ENCODE measurements at regions not wholly inside any gene's neighbourhood (a gene's known extent, or its start where the extent isn't known, plus 50 kb on each side); places are given as distances from the start of the nearest gene placed in this dataset.

DNA sequence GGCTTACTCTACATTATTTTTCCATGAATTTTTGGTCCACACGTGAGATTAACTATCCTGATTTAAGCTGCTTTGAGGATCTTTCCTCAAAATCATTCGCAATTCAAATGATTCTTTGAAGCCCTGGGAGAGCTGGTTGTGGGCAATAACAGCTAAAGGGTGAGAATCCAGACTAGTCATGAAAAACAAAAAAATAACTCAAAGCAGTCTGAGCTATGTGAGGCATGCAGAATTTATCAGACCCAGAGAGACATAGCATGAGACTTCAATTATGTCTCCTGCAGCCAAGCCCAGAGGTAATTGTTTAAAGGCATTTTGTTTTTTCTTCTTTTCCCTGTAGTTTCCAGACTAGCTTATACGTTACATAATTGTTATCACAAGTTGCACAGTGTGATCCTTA lies 517.3 kb upstream of the PTCHD4 start:
- ATAC-seq (ENCODE audit: low FRiP score) (no peak), DNase-seq (ENCODE audit: low spot score) (no peak)
- TF ChIP-seq, protein P1, sequence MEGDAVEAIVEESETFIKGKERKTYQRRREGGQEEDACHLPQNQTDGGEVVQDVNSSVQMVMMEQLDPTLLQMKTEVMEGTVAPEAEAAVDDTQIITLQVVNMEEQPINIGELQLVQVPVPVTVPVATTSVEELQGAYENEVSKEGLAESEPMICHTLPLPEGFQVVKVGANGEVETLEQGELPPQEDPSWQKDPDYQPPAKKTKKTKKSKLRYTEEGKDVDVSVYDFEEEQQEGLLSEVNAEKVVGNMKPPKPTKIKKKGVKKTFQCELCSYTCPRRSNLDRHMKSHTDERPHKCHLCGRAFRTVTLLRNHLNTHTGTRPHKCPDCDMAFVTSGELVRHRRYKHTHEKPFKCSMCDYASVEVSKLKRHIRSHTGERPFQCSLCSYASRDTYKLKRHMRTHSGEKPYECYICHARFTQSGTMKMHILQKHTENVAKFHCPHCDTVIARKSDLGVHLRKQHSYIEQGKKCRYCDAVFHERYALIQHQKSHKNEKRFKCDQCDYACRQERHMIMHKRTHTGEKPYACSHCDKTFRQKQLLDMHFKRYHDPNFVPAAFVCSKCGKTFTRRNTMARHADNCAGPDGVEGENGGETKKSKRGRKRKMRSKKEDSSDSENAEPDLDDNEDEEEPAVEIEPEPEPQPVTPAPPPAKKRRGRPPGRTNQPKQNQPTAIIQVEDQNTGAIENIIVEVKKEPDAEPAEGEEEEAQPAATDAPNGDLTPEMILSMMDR (IDR thresholded peaks at IDR 0.05) = no peak

DNA sequence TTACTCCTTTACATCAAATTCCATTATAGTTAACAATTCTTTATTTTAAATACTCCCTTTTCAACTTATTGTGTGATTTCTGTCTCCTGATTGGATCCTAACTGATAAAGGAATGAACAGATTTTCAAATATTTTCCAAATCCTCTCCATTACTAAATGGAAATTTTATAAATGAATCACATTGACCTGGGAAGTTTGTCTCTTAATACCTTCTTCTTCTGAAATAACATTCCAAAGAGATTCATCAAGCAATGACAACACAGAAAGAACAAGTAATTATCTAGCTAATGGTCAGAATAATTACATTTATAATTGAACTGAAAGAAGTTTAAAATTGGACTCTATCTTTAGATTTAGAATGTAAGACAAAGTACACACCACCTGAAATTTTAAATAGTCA lies 515.4 kb upstream of the PTCHD4 start:
- DNase-seq (ENCODE audit: low spot score) (no peak), ATAC-seq (ENCODE audit: low FRiP score) (no peak)
- TF ChIP-seq, protein P1 (IDR thresholded peaks at IDR 0.05) = no peak

DNA sequence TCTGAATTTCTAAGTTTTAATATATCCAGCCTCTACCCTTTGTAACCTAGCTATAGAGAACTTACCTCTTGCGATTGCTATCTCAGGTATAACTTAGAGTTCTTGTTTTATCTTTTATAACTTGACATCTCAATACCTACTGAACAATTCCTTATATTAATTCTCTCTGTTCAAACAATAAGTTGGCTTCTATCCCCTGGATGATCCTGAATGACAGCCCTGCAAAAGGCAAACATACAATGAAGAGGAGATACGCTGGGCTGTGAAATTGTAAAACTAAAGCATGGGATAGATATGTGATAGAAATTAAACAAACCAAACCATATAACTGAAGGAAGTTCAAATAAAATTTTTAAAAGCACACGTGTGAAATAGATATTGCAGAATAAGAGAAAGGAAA lies 513.6 kb upstream of the PTCHD4 start:
- no peak for ATAC-seq (ENCODE audit: low FRiP score)
- TF ChIP-seq, protein P1 (IDR thresholded peaks at IDR 0.05) = no peak
- no peak for DNase-seq (ENCODE audit: low spot score)

DNA sequence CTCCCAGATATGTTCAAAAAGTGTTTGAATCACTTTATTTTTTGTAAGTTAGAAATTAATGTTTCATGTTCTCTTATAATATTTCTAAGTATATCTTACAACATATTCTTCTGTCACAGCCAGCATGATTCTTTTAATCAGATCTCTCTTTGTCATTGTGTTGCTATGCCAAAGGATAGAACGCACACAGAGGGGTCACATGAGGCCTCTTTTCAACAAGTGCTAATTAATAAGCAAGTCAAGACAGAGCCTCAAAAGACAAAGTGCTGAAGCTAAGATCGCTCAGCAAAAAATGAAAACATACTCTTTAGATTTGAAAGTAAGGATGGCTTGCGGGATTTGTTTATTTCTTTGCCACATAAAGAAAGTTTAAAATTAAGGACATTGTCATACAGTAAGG lies 508.8 kb upstream of the PTCHD4 start:
- no peak for DNase-seq (ENCODE audit: low spot score)
- no peak for ATAC-seq (ENCODE audit: low FRiP score)
- TF ChIP-seq, protein P1 (IDR thresholded peaks at IDR 0.05) = no peak

DNA sequence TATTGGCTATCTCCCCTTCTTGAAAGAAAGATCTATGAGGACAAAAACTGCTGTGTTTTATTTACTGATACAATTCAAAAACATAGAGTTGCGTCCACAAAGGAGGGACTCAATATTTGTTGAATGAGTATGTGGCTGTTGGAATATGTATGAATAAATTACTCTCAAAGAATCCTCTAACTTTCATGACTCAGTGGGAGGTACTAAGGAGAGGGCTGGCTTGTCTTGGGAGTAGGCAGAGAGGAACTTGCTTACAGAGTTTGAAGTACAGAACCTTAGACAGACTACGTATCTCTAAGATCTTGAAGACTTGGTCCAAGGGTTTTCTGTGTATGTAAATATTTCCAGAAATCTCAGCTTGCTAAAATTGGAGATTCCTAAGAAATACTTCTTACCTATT lies 504.0 kb upstream of the PTCHD4 start:
- TF ChIP-seq, protein P1 (IDR thresholded peaks at IDR 0.05) = no peak
- ATAC-seq (ENCODE audit: low FRiP score) = no peak
- DNase-seq (ENCODE audit: low spot score) = no peak

DNA sequence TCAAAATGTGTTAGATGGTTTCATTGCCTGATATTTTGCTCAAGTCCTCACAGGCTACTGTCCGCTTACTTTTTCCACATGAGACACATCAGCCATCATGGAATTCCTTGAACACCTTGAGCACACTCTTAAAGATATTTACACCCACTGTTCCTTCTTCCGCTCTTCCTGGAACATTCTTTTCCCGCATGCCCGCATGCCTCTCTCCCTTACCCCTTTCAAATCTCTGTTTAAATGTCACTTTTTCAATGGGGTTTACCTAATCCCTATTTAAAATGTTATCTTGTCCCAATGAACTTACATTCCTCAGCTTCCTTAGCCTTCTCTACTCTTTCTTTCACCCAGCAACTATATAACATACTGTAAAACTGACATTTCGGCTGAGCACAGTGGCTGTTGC lies 503.3 kb upstream of the PTCHD4 start:
- no peak for ATAC-seq (ENCODE audit: low FRiP score)
- TF ChIP-seq, protein P1 (IDR thresholded peaks at IDR 0.05) = no peak
- no peak for DNase-seq (ENCODE audit: low spot score)

DNA sequence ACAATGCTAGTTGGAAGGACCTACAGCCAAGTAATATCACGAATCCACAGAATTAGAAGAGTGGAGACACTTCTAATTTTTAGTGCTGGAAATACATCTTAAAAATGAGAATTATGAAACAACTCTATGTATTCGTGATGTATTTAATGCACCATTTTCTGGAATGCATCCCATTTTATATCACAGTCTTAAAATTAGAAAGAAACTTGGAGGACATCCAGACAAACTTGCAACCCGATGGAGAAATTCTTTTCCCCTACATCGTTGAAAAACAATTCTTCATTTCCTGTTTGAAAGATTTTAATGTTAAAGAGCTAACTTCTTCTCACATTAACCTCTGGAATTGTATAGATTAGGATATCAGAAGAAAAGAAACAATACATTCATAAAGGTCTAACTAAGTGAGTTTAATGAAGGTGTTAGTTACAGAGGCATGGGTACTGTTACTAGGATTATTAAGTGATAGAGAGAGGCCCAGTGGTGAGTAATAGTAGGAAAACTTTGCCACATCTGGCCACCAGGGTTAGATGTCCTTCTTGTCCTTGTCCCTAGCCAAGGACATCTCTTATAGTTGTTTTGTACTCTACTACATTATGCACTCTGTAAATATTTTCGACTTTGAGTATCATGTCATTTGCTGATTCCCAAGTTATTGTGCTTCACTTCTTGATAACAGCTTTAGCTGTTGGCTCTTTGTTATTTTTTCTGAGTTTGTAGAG lies 502.4 kb upstream of the PTCHD4 start:
- TF ChIP-seq, protein P1 (IDR thresholded peaks at IDR 0.05) = no peak
- DNase-seq (ENCODE audit: low spot score) = no peak
- ATAC-seq (ENCODE audit: low FRiP score) = no peak

All from omental fat pad (tissue), 3 donors.